Left lung (tissue), 4 donors: ENCODE measurements at regions not wholly inside any gene's neighbourhood (a gene's known extent, or its start where the extent isn't known, plus 50 kb on each side); places are given as distances from the start of the nearest gene placed in this dataset.

ENCODE experiments used
- ATAC-seq: fragments of 200-7000 bp; cut with Tn5 transposase; one replicate; pipeline ENCODE4 v1.9.1; 2020; ENCODE audit warnings: moderate library complexity
- DNase-seq, 4 donors: peaks; one replicate each; pipeline ENCODE4 v3.0.0-alpha.2; 2013 to 2020
- H3K27ac ChIP-seq, 2 donors: fragments of 200-600 bp; sonication (generic) in 1 of 2; one replicate each; pipeline versions ENCODE4 v1.5.0 to v1.8.0; 2020 to 2021
- H3K27me3 ChIP-seq, 2 donors: fragments of 200-600 bp; sonication (generic) in 1 of 2; one replicate each; pipeline versions ENCODE4 v1.5.0 to v1.8.0; 2020 to 2021
- H3K36me3 ChIP-seq, 2 donors: fragments of 200-600 bp; sonication (generic) in 1 of 2; one replicate each; pipeline versions ENCODE4 v1.5.0 to v1.8.0; 2020 to 2021
- H3K4me1 ChIP-seq, 2 donors: fragments of 200-600 bp; one replicate each; pipeline ENCODE4 v1.8.0; 2021
- H3K4me3 ChIP-seq, 2 donors: fragments of 200-600 bp; sonication (generic) in 1 of 2; one replicate each; pipeline versions ENCODE4 v1.5.0 to v1.8.0; 2020 to 2021; ENCODE audit warnings: mild to moderate bottlenecking in 1 of 2
- H3K9me3 ChIP-seq, 2 donors: fragments of 200-600 bp; sonication (generic) in 1 of 2; one replicate each; pipeline versions ENCODE4 v1.5.0 to v1.8.0; 2020 to 2021
- intact Hi-C, 2 donors: fragments of 100-400 bp; cut with DNase I; formaldehyde crosslinking; loops; one replicate each; pipeline versions ENCODE4 v1.11.2 to v1.14.2; 2022
- TF ChIP-seq, protein P1 (sequence below), 2 donors: fragments of 200-600 bp; sonication (generic) in 1 of 2; IDR thresholded peaks; one replicate each; pipeline versions ENCODE4 v1.5.0 to v1.8.0; 2021; ENCODE audit warnings: antibody characterized with exemption in 2 of 2
- donor health status: DM: no; HTN: yes; CAD: no.
- donor health status: DM: no; HTN: no; CAD: no.

DNA sequence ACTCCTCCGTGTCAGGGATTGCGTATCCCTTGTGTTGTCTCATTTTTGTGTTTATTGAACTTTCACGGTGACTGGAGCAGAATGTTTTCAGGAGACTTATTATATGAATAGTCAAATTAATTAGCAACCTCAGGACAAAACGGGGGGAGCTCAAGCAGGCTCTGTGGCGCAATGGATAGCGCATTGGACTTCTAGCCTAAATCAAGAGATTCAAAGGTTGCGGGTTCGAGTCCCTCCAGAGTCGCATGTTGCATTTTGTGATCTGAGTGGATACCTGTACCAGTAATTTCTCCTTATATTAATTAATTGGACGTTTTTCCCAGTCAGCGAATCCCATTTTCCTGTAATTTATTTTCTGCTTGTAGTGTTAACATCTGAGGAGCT lies 89.1 kb upstream of the ZNF184 start:
- Histone ChIP-seq H3K4me3 (no peak overlapping the region), H3K27me3 (peaks cover 98 to 100% of the 10 kb centered on the region in 2 donors), H3K27ac (no peak overlapping the region), H3K36me3 (no peaks in the 10 kb centered on the region), H3K9me3 (no peaks in the 10 kb centered on the region), H3K4me1 (no peaks in the 10 kb centered on the region)
- ATAC-seq (no peak), DNase-seq (no peak)
- intact Hi-C loops: no loop called here
- TF ChIP-seq, protein P1, sequence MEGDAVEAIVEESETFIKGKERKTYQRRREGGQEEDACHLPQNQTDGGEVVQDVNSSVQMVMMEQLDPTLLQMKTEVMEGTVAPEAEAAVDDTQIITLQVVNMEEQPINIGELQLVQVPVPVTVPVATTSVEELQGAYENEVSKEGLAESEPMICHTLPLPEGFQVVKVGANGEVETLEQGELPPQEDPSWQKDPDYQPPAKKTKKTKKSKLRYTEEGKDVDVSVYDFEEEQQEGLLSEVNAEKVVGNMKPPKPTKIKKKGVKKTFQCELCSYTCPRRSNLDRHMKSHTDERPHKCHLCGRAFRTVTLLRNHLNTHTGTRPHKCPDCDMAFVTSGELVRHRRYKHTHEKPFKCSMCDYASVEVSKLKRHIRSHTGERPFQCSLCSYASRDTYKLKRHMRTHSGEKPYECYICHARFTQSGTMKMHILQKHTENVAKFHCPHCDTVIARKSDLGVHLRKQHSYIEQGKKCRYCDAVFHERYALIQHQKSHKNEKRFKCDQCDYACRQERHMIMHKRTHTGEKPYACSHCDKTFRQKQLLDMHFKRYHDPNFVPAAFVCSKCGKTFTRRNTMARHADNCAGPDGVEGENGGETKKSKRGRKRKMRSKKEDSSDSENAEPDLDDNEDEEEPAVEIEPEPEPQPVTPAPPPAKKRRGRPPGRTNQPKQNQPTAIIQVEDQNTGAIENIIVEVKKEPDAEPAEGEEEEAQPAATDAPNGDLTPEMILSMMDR (IDR thresholded peaks at IDR 0.05): no peak

DNA sequence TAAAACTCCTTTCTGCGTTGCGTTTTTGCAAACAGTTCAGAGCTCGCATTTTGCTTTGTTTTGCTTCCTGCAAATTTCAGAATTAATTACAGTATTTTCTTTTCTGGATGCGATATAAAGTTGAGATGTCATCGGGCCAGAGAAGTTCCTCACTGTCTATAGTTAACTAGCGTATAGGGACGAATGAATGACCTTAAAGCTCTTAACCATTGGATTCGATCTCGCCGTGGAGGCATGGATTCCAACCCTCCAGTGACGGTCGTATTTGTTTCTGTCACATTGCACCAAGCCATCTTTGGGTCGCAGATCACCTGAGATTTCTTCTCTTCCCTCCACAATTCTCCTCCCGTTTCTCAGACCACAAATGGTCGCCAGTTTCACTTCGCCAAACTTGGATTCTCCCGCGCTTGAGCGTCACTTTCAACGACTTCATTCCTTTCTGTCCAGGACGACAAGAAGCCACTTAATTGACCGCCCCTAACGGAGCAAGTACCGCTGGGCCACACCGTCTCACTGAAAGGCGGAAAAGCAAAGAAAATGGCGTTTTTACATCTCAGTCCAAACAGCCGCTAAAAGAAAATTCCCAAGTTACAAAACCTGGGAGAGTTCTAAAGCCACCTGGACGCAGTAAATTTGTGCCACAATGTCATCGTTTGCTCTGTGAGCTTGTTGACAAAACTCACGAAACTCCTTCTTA lies 85.3 kb upstream of the ZNF184 start:
- no peak overlapping the region for H3K4me3 ChIP-seq
- ATAC-seq: no peak
- intact Hi-C loops: no loop called here

DNA sequence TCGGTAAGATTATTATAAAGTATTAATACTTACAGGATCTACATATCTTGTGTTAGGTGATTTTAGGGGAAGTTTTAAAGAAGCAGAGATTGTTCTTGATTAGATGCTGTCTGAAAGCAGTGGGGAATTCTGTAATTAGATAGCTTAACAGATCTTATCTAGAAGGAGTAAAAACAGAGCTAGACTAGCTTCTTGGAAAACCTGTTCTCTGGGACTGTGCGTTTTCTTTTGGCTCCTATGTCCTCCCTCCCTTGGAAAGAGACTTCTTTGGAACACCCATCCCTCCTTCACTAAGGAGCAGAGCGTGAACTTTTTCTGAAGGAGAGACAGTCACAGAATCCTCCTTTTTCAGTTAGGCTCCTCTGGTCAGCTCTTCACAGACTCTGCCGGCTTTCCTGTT lies 83.5 kb upstream of the ZNF184 start:
- intact Hi-C loops: no loop called here
- no peaks in the 10 kb centered on the region for H3K9me3 ChIP-seq
- no peaks in the 10 kb centered on the region for H3K4me1 ChIP-seq
- no peak overlapping the region for H3K27ac ChIP-seq
- DNase-seq (no peak), ATAC-seq (no peak)
- TF ChIP-seq, protein P1 (IDR thresholded peaks at IDR 0.05): no peak
- H3K4me3 ChIP-seq: no peak overlapping the region
- no peaks in the 10 kb centered on the region for H3K36me3 ChIP-seq
- peaks cover 79 to 100% of the 10 kb centered on the region in 2 donors for H3K27me3 ChIP-seq

More for the DNA sequence above, 85.3 kb upstream of the ZNF184 start:
- H3K36me3 ChIP-seq: no peaks in the 10 kb centered on the region
- peaks cover 90 to 100% of the 10 kb centered on the region in 2 donors for H3K27me3 ChIP-seq
- DNase-seq: no peak
- H3K9me3 ChIP-seq: no peaks in the 10 kb centered on the region
- TF ChIP-seq, protein P1 (IDR thresholded peaks at IDR 0.05): no peak
- no peaks in the 10 kb centered on the region for H3K4me1 ChIP-seq
- no peak overlapping the region for H3K27ac ChIP-seq

DNA sequence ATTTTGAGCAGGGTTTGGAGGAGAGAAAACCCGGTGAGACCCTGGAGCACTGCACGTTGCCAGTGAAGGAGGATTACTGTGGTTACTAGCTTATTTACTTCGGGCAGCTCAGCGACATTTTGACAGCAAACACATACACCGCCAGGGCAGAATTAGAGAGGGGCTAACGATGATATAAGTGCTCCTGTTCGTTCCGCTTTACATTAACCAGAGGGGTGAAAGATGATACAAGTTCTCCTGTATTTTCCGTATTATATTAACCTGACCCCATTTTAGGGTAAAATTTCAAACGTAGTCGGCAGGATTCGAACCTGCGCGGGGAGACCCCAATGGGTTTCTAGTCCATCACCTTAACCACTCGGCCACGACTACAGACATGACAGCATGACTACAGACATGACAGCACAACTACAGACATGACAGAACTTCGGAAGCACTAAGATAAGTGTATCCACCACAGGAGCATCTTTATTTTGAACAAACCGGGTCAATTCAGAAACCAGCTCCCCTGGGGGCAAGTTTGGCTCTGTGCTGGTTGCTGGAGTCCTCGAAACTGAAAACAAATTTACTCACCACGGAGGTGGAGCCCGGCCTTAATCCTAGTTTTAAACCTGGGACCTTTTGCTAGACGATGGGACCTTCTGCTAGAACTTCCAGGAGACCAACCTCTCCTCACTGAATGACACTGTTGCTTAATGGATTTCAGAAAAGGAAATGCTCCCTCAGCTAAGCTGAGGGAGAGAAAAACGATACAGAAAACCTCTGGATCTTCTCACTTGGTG lies 80.4 kb upstream of the ZNF184 start:
- peaks cover 60 to 100% of the 10 kb centered on the region in 2 donors for H3K27me3 ChIP-seq
- TF ChIP-seq, protein P1 (IDR thresholded peaks at IDR 0.05): no peak
- no peak overlapping the region for H3K4me3 ChIP-seq
- intact Hi-C loops: no loop called here
- no peak overlapping the region for H3K27ac ChIP-seq
- no peaks in the 10 kb centered on the region for H3K36me3 ChIP-seq
- no peak for ATAC-seq
- DNase-seq: no peak
- no peaks in the 10 kb centered on the region for H3K9me3 ChIP-seq
- H3K4me1 ChIP-seq: no peaks in the 10 kb centered on the region

DNA sequence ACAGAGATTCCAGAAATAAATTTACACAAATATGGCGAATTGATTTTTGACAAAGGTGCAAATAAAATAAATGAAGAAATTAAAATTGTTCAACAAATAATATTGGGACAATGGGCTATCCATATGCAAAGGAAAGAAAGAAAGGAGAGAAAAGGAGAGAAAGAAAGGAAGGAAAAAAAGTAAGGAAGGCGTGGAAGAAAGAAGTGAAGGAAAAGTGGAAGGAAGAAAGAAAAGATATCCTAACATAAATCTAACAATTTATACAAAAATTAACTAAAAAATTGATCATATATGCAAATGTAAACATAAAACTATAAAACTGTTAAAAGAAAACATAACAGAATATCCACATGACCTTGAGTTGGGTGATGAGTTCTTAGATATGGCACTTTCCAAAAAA lies 78.7 kb upstream of the ZNF184 start:
- TF ChIP-seq, protein P1 (IDR thresholded peaks at IDR 0.05): no peak
- no peak overlapping the region for H3K27ac ChIP-seq
- intact Hi-C loops: no loop called here
- no peaks in the 10 kb centered on the region for H3K9me3 ChIP-seq
- H3K4me3 ChIP-seq: no peak overlapping the region
- no peak for ATAC-seq
- no peaks in the 10 kb centered on the region for H3K4me1 ChIP-seq
- no peaks in the 10 kb centered on the region for H3K36me3 ChIP-seq
- H3K27me3 ChIP-seq: peaks cover 60 to 100% of the 10 kb centered on the region in 2 donors
- DNase-seq: no peak
